Tibial nerve (tissue), 4 donors: ENCODE measurements at regions not wholly inside any gene's neighbourhood (a gene's known extent, or its start where the extent isn't known, plus 50 kb on each side); places are given as distances from the start of the nearest gene placed in this dataset.

ENCODE experiments used
- DNase-seq, 2 donors: peaks; one replicate each; pipeline ENCODE4 v3.0.0-alpha.2; 2019; ENCODE audit warnings: low spot score in 2 of 2
- H3K27ac ChIP-seq, 4 donors: fragments of 200-600 bp; sonication (generic) in 3 of 4; one replicate each; pipeline ENCODE4 v1.5.1; 2017 to 2019; ENCODE audit warnings: mild to moderate bottlenecking in 1 of 4
- H3K27me3 ChIP-seq, 2 donors: fragments of 200-600 bp; sonication (generic) in 1 of 2; one replicate each; pipeline versions ENCODE4 v1.5.1 to v1.6.0; 2017 to 2019
- H3K36me3 ChIP-seq, 3 donors: fragments of 200-600 bp; sonication (generic); one replicate each; pipeline ENCODE4 v1.5.1; 2018 to 2019
- H3K4me1 ChIP-seq, 4 donors: fragments of 200-600 bp; sonication (generic) in 3 of 4; one replicate each; pipeline ENCODE4 v1.5.1; 2017 to 2019
- H3K4me3 ChIP-seq, 4 donors: fragments of 200-600 bp; sonication (generic) in 3 of 4; one replicate each; pipeline ENCODE4 v1.5.1; 2017 to 2019; ENCODE audit warnings: mild to moderate bottlenecking in 1 of 4, moderate library complexity in 1 of 4
- H3K9me3 ChIP-seq, 4 donors: fragments of 200-600 bp; sonication (generic) in 3 of 4; one replicate each; pipeline ENCODE4 v1.5.1; 2017 to 2019
- EP300 ChIP-seq, 2 donors: sonication (generic); formaldehyde crosslinking; IDR thresholded peaks; one replicate each; pipeline ENCODE4 v1.6.1; 2017; ENCODE audit warnings: antibody characterized with exemption in 2 of 2, mild to moderate bottlenecking in 1 of 2
- POLR2A ChIP-seq, 2 donors: fragments of 450-650 bp; IDR thresholded peaks; one replicate each; pipeline ENCODE4 v1.6.1; 2017; ENCODE audit warnings: antibody characterized with exemption in 2 of 2, mild to moderate bottlenecking in 2 of 2, moderate library complexity in 2 of 2
- WGBS, 2 donors: methylation state at CpG; one replicate each; pipeline ENCODE4 v1.1.5; 2018; 5-methylcytosine and 5-hydroxymethylcytosine counted together
- TF ChIP-seq, protein P1 (sequence below), 5 experiments: fragments of 200-600 bp in 3 of 5; fragments of 450-650 bp in 2 of 5; sonication (generic) in 3 of 5; IDR thresholded peaks; one replicate each; pipeline ENCODE4 v1.5.1; 2016 to 2019; ENCODE audit warnings: antibody characterized with exemption in 5 of 5, mild to moderate bottlenecking in 3 of 5, moderate library complexity in 2 of 5

DNA sequence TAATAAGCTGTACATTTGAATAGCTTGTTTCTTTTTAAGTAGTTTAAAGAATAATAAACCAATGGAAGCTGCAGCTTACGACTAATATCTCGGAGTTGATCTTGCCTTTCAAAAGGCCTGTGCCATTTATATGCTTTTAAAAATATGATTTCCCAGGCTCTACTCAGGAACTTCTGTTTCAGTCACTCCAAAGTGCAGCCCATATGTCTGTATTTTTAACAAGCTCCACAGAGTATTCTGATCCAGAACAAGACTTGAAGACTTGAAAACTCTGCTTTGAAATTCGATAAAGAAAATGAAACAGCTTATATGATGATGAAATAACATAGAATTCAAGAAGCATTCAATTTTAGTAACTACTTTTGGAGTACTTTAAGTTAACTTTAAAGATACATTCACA, 79.1 kb upstream of the PLPPR4 start:
- WGBS, 2 donors = 85 to 93% methylated on average over 3 of the region's 3 CpGs
- Histone ChIP-seq H3K27ac (no peak overlapping the region), H3K36me3 (no peaks in the 10 kb centered on the region), H3K27me3 (no peaks in the 10 kb centered on the region), H3K4me3 (no peak overlapping the region), H3K9me3 (no peaks in the 10 kb centered on the region), H3K4me1 (peaks cover 0 to 7% (median 0%) of the 10 kb centered on the region in 4 donors)
- TF ChIP-seq, protein P1, sequence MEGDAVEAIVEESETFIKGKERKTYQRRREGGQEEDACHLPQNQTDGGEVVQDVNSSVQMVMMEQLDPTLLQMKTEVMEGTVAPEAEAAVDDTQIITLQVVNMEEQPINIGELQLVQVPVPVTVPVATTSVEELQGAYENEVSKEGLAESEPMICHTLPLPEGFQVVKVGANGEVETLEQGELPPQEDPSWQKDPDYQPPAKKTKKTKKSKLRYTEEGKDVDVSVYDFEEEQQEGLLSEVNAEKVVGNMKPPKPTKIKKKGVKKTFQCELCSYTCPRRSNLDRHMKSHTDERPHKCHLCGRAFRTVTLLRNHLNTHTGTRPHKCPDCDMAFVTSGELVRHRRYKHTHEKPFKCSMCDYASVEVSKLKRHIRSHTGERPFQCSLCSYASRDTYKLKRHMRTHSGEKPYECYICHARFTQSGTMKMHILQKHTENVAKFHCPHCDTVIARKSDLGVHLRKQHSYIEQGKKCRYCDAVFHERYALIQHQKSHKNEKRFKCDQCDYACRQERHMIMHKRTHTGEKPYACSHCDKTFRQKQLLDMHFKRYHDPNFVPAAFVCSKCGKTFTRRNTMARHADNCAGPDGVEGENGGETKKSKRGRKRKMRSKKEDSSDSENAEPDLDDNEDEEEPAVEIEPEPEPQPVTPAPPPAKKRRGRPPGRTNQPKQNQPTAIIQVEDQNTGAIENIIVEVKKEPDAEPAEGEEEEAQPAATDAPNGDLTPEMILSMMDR (IDR thresholded peaks at IDR 0.05) = no peak
- TF ChIP-seq POLR2A (IDR thresholded peaks at IDR 0.05) (no peak), EP300 (IDR thresholded peaks at IDR 0.05) (no peak)
- no peak for DNase-seq

GRCh38 chr1:99193431-99193830, 70.9 kb upstream of the PLPPR4 start:
- 75 to 79% methylated on average over 2 of the region's 2 CpGs for WGBS, 2 donors

DNA sequence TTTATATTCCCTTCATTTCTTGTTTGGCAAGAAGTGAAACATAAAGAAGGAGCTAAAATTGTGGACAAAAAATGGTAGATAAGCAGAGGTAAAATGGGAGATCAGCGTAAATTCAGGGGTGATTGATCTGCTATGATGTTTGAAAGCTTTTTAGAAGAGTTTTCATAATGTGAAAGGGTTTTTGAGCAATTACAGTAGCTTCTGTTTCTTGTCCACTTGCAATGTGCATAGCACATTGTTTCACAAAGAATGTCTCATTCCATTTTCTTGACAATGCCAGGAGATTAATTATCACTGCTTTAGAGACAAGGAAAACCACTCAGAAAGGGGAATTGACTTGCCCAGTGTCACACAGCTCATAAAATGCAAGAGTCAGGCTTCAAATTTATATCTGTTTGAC, 65.9 kb upstream of the PLPPR4 start:
- WGBS, 2 donors = 53 to 56% methylated on average over 1 of the region's 1 CpG
- Histone ChIP-seq H3K36me3 (no peaks in the 10 kb centered on the region), H3K27me3 (no peaks in the 10 kb centered on the region), H3K4me3 (no peak overlapping the region), H3K27ac (no peak overlapping the region), H3K9me3 (no peaks in the 10 kb centered on the region), H3K4me1 (no peaks in the 10 kb centered on the region)
- TF ChIP-seq, protein P1 (IDR thresholded peaks at IDR 0.05) = no peak
- TF ChIP-seq EP300 (IDR thresholded peaks at IDR 0.05) (no peak), POLR2A (IDR thresholded peaks at IDR 0.05) (no peak)
- DNase-seq = no peak

More at GRCh38 chr1:99193431-99193830, 70.9 kb upstream of the PLPPR4 start:
- DNase-seq = no peak
- no peaks in the 10 kb centered on the region for H3K27me3 ChIP-seq
- H3K27ac ChIP-seq = no peak overlapping the region
- no peaks in the 10 kb centered on the region for H3K4me1 ChIP-seq
- no peak overlapping the region for H3K4me3 ChIP-seq
- no peaks in the 10 kb centered on the region for H3K9me3 ChIP-seq
- TF ChIP-seq, protein P1 (IDR thresholded peaks at IDR 0.05) = no peak
- TF ChIP-seq POLR2A (IDR thresholded peaks at IDR 0.05) (no peak), EP300 (IDR thresholded peaks at IDR 0.05) (no peak)
- no peaks in the 10 kb centered on the region for H3K36me3 ChIP-seq

DNA sequence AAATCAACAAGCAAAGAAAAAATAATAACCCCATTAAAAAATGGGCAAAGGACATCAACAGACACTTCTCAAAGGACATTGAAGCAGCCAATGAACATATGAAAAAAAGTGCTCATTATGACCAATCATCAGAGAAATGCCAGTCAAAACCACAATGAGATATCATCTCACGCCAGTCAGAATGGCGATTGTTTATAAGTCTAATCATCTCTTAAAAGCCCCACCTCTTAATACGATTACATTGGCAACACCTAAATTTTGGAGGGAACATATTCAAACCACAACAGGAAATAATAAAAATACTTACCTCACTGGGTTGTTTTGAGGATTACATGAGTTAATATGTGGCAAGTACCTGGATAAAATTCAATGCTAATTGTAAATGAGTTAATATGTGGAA, 57.1 kb upstream of the PLPPR4 start:
- Histone ChIP-seq H3K36me3 (no peaks in the 10 kb centered on the region), H3K9me3 (no peaks in the 10 kb centered on the region), H3K27me3 (no peaks in the 10 kb centered on the region), H3K4me3 (no peak overlapping the region), H3K27ac (no peak overlapping the region), H3K4me1 (no peaks in the 10 kb centered on the region)
- DNase-seq = no peak
- TF ChIP-seq POLR2A (IDR thresholded peaks at IDR 0.05) = no peak
- TF ChIP-seq, protein P1 (IDR thresholded peaks at IDR 0.05) = no peak
- WGBS, 2 donors = 77 to 83% methylated on average over 3 of the region's 3 CpGs
